Ovary (tissue), 3 donors: ENCODE measurements at regions not wholly inside any gene's neighbourhood (a gene's known extent, or its start where the extent isn't known, plus 50 kb on each side); places are given as distances from the start of the nearest gene placed in this dataset.

Source experiments
- POLR2A ChIP-seq: fragments of 450-650 bp; IDR thresholded peaks from one replicate; pipeline ENCODE4 v1.6.1; 2017; ENCODE audit warnings: antibody characterized with exemption, mild to moderate bottlenecking, moderate library complexity
- TF ChIP-seq, protein P1 (sequence below), 3 donors: fragments of 450-650 bp in 2 of 3; fragments of 200-600 bp in 1 of 3; IDR thresholded peaks; one replicate each; pipeline versions ENCODE4 v1.5.1 to v1.8.0; 2016 to 2022; ENCODE audit warnings: antibody characterized with exemption in 3 of 3, mild to moderate bottlenecking in 1 of 3
- donor health status: DM: no; HTN: no; CAD: no.

GRCh38 chr6:151680846-151681432 is 126.5 kb upstream of the ESR1 start:
- TF ChIP-seq, protein P1, sequence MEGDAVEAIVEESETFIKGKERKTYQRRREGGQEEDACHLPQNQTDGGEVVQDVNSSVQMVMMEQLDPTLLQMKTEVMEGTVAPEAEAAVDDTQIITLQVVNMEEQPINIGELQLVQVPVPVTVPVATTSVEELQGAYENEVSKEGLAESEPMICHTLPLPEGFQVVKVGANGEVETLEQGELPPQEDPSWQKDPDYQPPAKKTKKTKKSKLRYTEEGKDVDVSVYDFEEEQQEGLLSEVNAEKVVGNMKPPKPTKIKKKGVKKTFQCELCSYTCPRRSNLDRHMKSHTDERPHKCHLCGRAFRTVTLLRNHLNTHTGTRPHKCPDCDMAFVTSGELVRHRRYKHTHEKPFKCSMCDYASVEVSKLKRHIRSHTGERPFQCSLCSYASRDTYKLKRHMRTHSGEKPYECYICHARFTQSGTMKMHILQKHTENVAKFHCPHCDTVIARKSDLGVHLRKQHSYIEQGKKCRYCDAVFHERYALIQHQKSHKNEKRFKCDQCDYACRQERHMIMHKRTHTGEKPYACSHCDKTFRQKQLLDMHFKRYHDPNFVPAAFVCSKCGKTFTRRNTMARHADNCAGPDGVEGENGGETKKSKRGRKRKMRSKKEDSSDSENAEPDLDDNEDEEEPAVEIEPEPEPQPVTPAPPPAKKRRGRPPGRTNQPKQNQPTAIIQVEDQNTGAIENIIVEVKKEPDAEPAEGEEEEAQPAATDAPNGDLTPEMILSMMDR (IDR thresholded peaks at IDR 0.05) = no peak
- TF ChIP-seq POLR2A = no peak
